ENCODE measurements at regions not wholly inside any gene's neighbourhood (a gene's known extent, or its start where the extent isn't known, plus 50 kb on each side); places are given as distances from the start of the nearest gene placed in this dataset.
"Not testable (repeated sequence)": the region's sequence is repeated elsewhere in the genome, so short reads cannot be mapped to it uniquely, and the experiment has no call there.

GRCh38 chr5:6321078-6321477 is 57.3 kb downstream of the MED10 start:
- DNase-seq, result no peak

- DNase-seq, result no peak
Measured at GRCh38 chr5:6319116-6319515, 59.2 kb downstream of the MED10 start.

DNA sequence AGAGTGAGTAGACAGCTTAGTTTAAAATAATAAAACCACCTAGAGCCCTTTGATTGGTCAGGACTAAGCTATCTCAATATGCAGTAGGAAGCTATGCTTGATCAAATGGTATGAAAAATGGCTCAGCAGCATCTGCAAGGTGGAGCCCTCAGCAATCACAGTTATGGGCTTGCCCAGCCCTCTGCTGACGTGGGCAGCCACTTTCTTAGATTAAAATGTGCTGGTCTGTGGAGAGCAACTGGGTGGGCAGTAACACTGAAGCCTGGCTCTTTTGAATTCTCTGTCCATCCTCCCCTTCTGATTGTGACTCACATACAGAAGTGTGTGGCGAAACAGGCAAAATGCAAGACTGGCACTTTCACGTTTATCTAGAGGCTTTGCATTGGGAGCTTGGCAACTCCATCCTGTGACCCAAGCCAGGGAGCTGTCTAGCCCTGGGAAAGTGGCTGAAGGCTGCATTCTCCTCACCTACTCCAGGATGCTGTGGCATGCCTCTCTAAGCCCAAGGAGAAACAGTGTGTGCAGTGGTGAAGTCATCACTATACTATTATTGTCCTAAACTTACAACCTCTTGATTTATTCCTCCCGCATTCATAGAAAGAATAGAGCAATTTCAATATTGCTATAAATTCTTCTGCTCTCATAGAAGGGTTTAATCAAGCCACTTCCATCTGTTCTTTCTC is 61.1 kb downstream of the MED10 start:
- DNase-seq, result no peak

GRCh38 chr5:6315580-6315979 is 62.8 kb downstream of the MED10 start:
- DNase-seq, result no peak

DNA sequence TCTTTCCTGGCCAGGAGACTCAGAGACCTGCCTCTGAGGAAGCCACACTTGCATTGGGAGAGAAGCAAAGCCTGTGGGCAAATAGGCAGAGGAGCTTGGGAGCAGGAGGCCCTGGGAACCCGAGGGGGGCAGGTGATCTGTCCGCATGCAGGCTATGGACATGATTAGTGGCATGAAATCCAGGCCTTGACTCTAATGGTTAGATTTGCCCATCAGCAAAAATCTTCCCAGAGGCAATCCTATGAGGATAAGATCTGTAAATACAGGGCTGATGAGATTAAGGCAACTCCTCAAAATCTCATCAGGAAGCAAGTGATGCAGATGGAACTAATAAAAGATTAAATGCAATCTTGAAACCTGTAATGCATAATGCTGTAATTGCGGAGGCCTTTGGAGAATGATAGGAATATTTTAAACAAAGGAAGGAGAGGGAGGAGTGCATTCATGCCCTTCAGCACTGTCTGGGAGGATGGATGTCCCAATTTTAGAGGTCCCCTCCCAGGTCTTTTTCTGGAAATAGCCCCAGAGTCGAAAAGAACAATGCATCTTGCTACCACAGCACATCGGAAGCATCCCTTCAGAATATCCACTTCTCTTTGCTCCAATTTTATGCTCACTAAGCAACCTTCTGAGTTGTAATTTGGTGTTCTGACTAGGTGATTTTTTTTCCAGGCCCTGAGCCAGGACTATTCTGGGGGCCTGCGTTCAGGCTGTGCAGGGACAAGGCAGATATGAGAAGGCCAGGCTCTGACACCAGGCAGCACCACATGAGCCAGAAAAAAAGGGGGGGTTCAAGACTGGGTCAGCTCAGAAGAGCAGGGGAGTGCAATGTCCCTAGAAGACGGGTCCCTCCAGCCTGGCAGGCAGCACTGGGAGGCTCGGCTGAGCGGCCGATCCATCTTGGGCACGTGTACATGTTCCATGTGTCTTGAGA is 66.5 kb downstream of the MED10 start:
- no peak for DNase-seq

DNA sequence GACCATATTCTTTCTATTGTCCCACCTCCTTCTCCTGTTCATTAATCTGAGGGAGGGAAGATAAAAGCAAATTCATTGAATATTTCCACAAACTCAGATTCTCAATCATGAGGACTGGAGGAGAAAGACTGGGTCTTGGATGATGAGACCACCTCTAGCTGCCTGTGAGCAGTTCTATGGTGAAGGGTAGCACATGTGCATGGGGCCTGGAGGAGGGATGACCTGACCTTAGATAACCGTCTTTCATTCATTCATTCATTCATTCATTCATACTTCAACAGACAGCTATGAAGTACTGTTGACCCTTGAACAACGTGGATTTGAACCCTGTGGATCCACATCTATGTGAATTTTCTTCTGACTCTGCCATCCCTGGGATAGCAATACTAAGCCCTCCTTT is 68.4 kb downstream of the MED10 start:
- DNase-seq, result no peak

DNA sequence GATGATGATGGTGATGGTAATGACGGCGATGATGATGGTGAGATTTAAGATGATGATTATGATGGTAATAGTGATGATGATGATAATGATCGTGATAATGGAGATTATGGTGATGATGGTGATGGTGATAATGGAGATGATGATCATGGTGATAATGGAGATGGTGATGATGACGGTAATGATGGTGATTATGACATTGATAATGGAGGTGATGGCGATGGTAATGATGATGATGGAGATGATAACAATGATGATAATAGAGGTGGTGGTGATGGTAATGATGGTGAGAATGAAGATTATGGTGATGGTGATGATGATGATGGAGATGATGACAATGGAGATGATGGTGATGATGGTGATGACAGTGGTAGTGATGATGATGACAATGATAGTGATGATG is 69.7 kb downstream of the MED10 start:
- DNase-seq, result no peak

- DNase-seq, result no peak
Measured at GRCh38 chr5:6307304-6307703, 71.0 kb downstream of the MED10 start.

DNA sequence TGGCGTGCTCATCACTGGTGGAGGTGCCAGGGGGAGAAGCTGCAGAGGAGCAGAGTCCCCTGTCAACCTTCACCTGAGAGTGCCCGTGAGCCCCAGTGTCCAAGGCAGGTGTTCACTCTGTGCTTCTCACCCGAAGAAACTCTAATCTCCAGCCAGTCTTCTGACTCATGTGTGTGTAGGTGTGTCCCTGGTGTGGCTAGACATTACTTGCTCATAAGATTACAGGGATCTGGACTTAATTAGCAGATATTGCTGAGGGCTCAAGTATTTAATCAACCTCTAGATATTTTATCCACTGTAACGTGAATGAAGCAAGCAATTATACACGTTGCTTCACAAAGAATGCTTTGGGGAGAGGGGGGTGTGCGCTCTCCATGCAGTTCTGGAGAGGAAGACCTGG is 72.5 kb downstream of the MED10 start:
- no peak for DNase-seq

GRCh38 chr5:6302684-6303083 is 75.7 kb downstream of the MED10 start:
- DNase-seq, result no peak

DNA sequence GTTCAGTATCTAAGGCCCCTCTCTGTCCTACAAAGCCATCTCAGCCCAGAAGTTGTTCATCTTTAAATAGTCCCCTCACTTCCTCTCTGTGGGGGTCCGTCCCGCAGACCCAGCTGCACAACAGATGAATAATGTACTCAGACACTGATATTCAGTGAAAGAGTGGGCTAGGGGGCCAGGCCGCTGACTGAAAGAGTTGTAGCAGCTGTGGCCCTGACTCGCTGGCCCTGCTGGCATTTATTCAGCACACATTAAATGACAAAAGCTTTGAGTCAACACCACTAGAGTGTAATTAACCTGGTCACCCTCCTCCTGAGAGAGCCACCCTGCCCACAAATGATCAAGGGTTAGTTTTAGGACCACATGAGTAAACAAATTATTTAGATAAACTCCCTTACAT is 76.3 kb downstream of the MED10 start:
- DNase-seq, result no peak

DNA sequence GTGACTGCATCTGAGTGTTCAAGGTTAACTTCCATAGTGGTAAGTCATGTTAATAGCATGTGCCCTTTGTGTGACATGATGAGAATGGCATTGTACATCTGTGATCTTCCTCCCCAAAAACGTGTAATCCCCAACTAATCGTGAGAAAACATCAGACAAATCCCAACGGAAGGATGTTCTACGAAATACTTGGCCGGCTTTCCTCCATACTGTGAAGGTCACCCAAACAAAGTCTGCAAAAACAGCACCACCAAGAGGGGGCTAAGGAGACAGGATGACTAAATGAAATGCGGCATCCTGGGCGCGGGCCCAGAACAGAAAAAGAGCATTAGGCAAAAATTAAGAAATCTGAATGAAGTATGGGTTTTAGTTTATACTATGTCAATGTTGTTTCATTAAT is 81.8 kb downstream of the MED10 start:
- no peak for DNase-seq

- DNase-seq, result no peak
Measured at GRCh38 chr5:6291961-6292360, 86.4 kb downstream of the MED10 start.

DNA sequence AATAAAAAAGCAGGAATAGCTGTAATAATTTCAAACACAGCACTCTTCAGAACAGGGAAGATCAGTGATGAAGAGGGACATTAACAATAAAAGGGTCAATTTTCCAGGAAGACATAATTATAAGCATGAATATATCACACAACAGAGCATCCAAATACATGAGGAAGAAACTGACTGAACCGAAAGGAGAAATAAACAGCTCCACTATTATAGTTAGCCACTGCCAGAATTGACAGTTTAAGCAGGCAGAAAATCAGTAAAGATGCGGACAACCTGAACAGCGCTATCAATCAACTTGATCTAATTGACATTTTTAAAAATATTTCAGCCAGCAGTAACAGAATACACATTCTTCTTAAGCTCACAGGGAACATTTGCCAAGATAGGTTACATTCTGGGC is 89.1 kb downstream of the MED10 start:
- no peak for DNase-seq

DNA sequence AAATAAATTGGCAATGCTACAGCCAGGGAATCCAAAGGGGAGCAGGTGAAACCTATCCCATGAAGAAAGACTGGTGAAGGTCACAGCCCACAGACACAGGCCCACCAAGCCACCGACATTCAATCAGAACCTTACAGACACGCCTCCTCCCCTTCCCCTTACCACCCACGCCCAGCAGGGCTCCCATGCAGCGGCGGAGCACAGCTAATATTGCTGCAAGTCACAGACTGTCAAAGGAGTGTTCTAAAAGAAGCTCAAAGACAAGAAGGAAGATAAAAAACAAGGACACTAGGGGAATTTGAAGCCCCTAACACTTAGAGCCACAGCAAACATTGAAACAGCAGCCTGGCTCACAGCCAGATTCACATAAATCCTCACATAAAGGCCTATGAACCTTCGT is 91.2 kb downstream of the MED10 start:
- no peak for DNase-seq

GRCh38 chr5:6286404-6286803 is 91.9 kb downstream of the MED10 start:
- no peak for DNase-seq

DNA sequence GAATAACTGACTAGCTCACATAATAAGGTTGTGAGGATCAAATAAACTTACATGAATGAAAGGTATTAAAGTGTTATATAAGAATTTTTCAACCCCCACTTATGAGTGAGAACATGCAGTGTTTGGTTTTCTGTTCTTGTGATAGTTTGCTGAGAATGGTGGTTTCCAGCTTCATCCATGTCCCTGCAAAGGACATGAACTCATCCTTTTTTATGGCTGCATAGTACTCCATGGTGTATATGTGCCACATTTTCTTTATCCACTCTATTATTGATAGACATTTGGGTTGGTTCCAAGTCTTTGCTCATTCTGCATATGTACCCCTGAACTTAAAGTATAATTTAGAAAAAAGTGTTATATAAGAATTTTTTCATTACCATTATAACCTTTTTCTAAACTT is 93.9 kb downstream of the MED10 start:
- not testable (repeated sequence) for DNase-seq

DNA sequence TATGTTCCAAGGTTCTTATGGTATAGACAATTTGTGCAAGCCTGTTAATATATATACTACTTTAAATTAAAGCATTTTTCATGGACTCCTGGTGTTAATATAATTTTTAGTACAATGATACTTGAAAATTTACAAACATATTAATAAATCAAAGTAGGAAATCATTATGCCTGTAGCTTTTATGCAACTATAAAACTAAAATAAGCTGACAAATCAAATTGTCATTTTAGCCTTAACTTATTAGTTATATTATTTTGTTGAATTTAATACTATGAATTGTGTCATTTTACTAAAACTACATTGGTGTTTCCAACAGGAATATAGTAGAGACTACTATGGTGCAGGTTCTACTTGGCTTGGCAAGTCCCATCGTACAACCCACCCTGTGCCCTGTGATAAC is 96.0 kb downstream of the MED10 start:
- DNase-seq, result no peak

DNA sequence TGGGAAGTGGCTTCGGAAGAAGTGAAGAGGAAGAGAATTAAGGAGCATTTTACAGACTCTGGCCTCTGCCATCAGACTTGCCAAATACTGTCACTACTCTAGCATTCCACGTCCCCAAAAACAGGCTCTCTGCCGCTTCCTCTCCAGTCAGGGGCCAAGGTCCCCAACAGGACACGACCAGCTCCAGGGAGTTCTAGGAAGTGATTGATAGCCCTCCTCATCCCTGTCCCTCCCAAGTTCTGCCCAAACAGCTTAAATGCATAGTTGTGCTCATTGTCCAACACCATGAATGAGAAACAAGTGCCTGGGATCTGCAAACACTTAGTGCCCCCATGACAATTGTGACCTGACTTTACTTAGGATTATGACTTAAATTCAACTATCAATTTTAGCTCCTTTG is 96.5 kb downstream of the MED10 start:
- DNase-seq, result no peak

DNA sequence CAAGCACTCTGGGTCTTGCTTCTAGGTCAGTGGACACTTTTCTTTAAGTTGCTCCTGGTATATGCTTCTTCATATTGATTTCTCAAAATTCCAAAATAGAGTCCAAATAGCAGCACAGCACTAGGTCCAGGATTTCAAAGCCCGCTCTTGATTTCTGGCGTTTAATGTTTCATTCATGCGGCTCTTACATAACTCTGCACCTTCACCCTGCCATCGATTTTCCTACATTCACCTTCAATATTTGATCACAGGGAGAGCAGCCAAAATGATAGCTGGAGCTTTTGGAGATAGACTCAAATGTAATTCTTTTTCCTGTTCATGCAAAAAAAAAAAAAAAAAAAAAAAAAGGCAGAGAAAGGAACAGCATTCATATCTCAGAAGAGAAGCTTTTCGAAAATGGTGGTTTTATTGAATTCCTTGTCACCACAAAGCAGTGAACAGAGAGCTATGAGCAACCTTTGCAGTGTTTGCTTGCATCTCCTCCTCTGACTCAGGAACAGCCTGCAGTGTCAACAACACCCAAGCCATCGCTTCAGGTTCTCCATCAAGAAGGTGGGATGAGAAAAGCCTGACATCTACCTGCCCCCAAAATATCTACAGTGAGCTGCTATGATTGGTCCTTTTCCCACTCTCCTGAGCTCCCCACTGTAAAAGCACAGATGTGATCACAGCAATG is 97.8 kb downstream of the MED10 start:
- no peak for DNase-seq

- no peak for DNase-seq
Measured at GRCh38 chr5:6279607-6280006, 98.7 kb downstream of the MED10 start.

GRCh38 chr5:6274846-6275543 is 103.4 kb downstream of the MED10 start:
- DNase-seq, result no peak

GRCh38 chr5:6273749-6274148 is 104.6 kb downstream of the MED10 start:
- DNase-seq, result no peak
